DND-41 (cell line): ENCODE measurements at regions not wholly inside any gene's neighbourhood (a gene's known extent, or its start where the extent isn't known, plus 50 kb on each side); places are given as distances from the start of the nearest gene placed in this dataset.

Source experiments
- ATAC-seq: fragments of 200-7000 bp; cut with Tn5 transposase; 3 replicates; pipeline ENCODE4 v1.9.1; 2021; ENCODE audit warnings: low read depth; ENCODE audit not compliant: insufficient read depth
- DNase-seq: peaks from one replicate; pipeline ENCODE4 v3.0.0-alpha.2; 2020
- H2AFZ ChIP-seq: 2 replicates; pipeline ENCODE4 v1.6.0; 2012; ENCODE audit warnings: low read depth, low read length
- H3K27ac ChIP-seq: 2 replicates; pipeline ENCODE4 v1.5.1; 2012; ENCODE audit warnings: low read length, inconsistent platforms
- H3K27me3 ChIP-seq: fragments of 200-600 bp; sonication (generic); 2 replicates; pipeline ENCODE4 v1.6.0; 2012; ENCODE audit warnings: low read length, mild to moderate bottlenecking, inconsistent platforms; ENCODE audit not compliant: insufficient read depth, poor library complexity
- H3K36me3 ChIP-seq: 2 replicates; pipeline ENCODE4 v1.5.1; 2012; ENCODE audit warnings: low read length, inconsistent platforms; ENCODE audit not compliant: insufficient read depth
- H3K4me1 ChIP-seq: 2 replicates; pipeline ENCODE4 v1.5.1; 2012; ENCODE audit warnings: mild to moderate bottlenecking, low read length; ENCODE audit not compliant: insufficient read depth
- H3K4me2 ChIP-seq: 2 replicates; pipeline ENCODE4 v1.6.0; 2012; ENCODE audit warnings: mild to moderate bottlenecking, moderate library complexity, low read length, inconsistent platforms; ENCODE audit not compliant: insufficient read depth
- H3K4me3 ChIP-seq, 2 experiments: fragments of 200-600 bp in 1 of 2; shearing (Covaris generic) in 1 of 2; 2 replicates each; pipeline ENCODE4 v1.5.1; 2012 to 2016; ENCODE audit warnings: inconsistent platforms in 2 of 2, low read length in 2 of 2, mild to moderate bottlenecking in 2 of 2, low read depth in 1 of 2, moderate library complexity in 1 of 2
- H3K79me2 ChIP-seq: 2 replicates; pipeline ENCODE4 v1.6.0; 2012; ENCODE audit warnings: low read length, inconsistent platforms; ENCODE audit not compliant: insufficient read depth
- H3K9ac ChIP-seq: 2 replicates; pipeline ENCODE4 v1.6.0; 2012; ENCODE audit warnings: low read depth, mild to moderate bottlenecking, inconsistent platforms, low read length, moderate library complexity
- H3K9me3 ChIP-seq: 2 replicates; pipeline ENCODE4 v1.5.1; 2012; ENCODE audit warnings: low read length, moderate library complexity, mild to moderate bottlenecking, inconsistent platforms; ENCODE audit not compliant: insufficient read depth, severe bottlenecking
- H4K20me1 ChIP-seq: 2 replicates; pipeline ENCODE4 v1.6.0; 2012; ENCODE audit warnings: low read length; ENCODE audit not compliant: insufficient read depth
- CTCF ChIP-seq: IDR thresholded peaks from 2 replicates; pipeline ENCODE4 v1.5.1; 2012; ENCODE audit warnings: borderline replicate concordance, low read length, moderate library complexity, mild to moderate bottlenecking; ENCODE audit not compliant: poor library complexity, severe bottlenecking; ENCODE audit errors: extremely low read depth
- EZH2 ChIP-seq: IDR thresholded peaks from 3 replicates; pipeline ENCODE4 v1.6.1; 2012; ENCODE audit warnings: borderline replicate concordance, low read depth, mild to moderate bottlenecking, moderate library complexity, low read length, inconsistent platforms; ENCODE audit not compliant: severe bottlenecking

GRCh38 chr4:32929796-32930699 lies 2209.9 kb downstream of the PCDH7 start:
- H3K9ac ChIP-seq, result no peak overlapping the region
- no peak for TF ChIP-seq CTCF
- TF ChIP-seq EZH2, result no peak
- DNase-seq, result no peak

GRCh38 chr4:32930700-32931099 lies 2210.5 kb downstream of the PCDH7 start:
- TF ChIP-seq EZH2 (no peak), CTCF (no peak)
- Histone ChIP-seq H3K36me3 (no peaks in the 10 kb centered on the region), H2AFZ (no peak overlapping the region), H3K27me3 (no peaks in the 10 kb centered on the region), H3K9ac (no peak overlapping the region), H3K9me3 (no peaks in the 10 kb centered on the region), H3K4me3 (no peak overlapping the region), H3K79me2 (no peaks in the 10 kb centered on the region), H3K4me2 (no peak overlapping the region), H3K4me1 (no peaks in the 10 kb centered on the region), H4K20me1 (no peaks in the 10 kb centered on the region), H3K27ac (no peak overlapping the region)
- ATAC-seq (no peak), DNase-seq (no peak)

More at GRCh38 chr4:32929796-32930699, 2209.9 kb downstream of the PCDH7 start:
- Histone ChIP-seq H4K20me1 (no peaks in the 10 kb centered on the region), H3K36me3 (no peaks in the 10 kb centered on the region), H3K79me2 (no peaks in the 10 kb centered on the region), H3K27me3 (no peaks in the 10 kb centered on the region), H2AFZ (no peak overlapping the region), H3K27ac (no peak overlapping the region), H3K4me1 (no peaks in the 10 kb centered on the region), H3K4me3 (no peak overlapping the region), H3K4me2 (no peak overlapping the region), H3K9me3 (no peaks in the 10 kb centered on the region)
- ATAC-seq, result no peak

DNA sequence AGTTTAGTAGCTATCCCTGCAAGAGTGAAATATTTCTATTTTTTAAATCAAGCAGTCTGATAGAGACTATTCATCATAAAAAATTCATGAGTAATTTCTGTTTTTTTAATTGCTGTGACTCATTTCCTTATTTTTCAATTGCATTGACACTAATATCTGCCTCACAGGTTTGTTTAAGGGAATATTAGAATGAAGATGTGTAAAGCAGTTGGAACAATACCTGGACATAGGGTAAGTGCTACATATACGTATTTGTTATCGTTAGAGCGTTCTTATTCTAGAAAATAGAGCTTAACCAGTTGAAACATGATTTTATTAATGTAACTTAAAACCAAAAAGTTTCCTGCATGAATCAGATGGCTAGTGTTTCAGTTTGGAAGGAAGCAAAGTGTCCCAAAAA lies 2211.3 kb downstream of the PCDH7 start:
- Histone ChIP-seq H3K4me2 (no peak overlapping the region), H3K27ac (no peak overlapping the region), H3K9me3 (no peaks in the 10 kb centered on the region), H3K79me2 (no peaks in the 10 kb centered on the region), H2AFZ (no peak overlapping the region), H3K27me3 (no peaks in the 10 kb centered on the region), H3K4me3 (no peak overlapping the region), H4K20me1 (no peaks in the 10 kb centered on the region), H3K36me3 (no peaks in the 10 kb centered on the region), H3K9ac (no peak overlapping the region), H3K4me1 (no peaks in the 10 kb centered on the region)
- ATAC-seq (no peak), DNase-seq (no peak)
- TF ChIP-seq EZH2 (no peak), CTCF (no peak)
